Naive thymus-derived CD4-positive, alpha-beta T cell (primary cell): ENCODE measurements at regions not wholly inside any gene's neighbourhood (a gene's known extent, or its start where the extent isn't known, plus 50 kb on each side); places are given as distances from the start of the nearest gene placed in this dataset.

Experiments used
- ATAC-seq: fragments of 150-1000 bp; cut with Tn5 transposase; 2 replicates; pipeline ENCODE4 v1.10.0; 2021; ENCODE audit warnings: mild to moderate bottlenecking, moderate library complexity
- CTCF ChIA-PET: fragments of 350-600 bp; sonication (Branson Sonifier 250); formaldehyde crosslinking; loops from one replicate; lab custom pipeline; 2021; ENCODE audit warnings: antibody characterized with exemption; lab: Charles Lee
- POLR2A ChIA-PET: fragments of 350-600 bp; sonication (Branson Sonifier 250); formaldehyde crosslinking; loops from one replicate; lab custom pipeline; 2021; ENCODE audit warnings: antibody characterized with exemption, inconsistent platforms; lab: Charles Lee
- DNase-seq, 9 donors: peaks; one replicate each; pipeline versions ENCODE4 v3.0.0 to v3.0.0-alpha.2; 2020 to 2022; ENCODE audit warnings: mixed read lengths in 1 of 9
- H3K27ac ChIP-seq: one replicate; pipeline ENCODE4 v1.7.0; 2013; ENCODE audit warnings: mild to moderate bottlenecking, low read depth, low read length, moderate library complexity
- H3K27me3 ChIP-seq, 2 donors: one replicate each; pipeline ENCODE4 v1.7.0; 2013; ENCODE audit warnings: low read length in 2 of 2, mild to moderate bottlenecking in 2 of 2, moderate library complexity in 2 of 2; ENCODE audit not compliant: control insufficient read depth in 2 of 2, insufficient read depth in 2 of 2
- H3K36me3 ChIP-seq, 3 experiments: 1 replicate in 2 of 3; 2 replicates in 1 of 3; pipeline ENCODE4 v1.7.0; 2013; ENCODE audit warnings: low read length in 3 of 3, mild to moderate bottlenecking in 3 of 3, moderate library complexity in 1 of 3; ENCODE audit not compliant: insufficient read depth in 3 of 3, control insufficient read depth in 2 of 3
- H3K4me1 ChIP-seq, 2 donors: one replicate each; pipeline ENCODE4 v1.7.0; 2013; ENCODE audit warnings: low read length in 2 of 2, mild to moderate bottlenecking in 2 of 2, moderate library complexity in 1 of 2; ENCODE audit not compliant: control insufficient read depth in 2 of 2, insufficient read depth in 2 of 2
- H3K4me3 ChIP-seq: 2 replicates; pipeline ENCODE4 v1.7.0; 2013; ENCODE audit warnings: mild to moderate bottlenecking, low read length
- H3K9me3 ChIP-seq, 3 experiments: 1 replicate in 2 of 3; 2 replicates in 1 of 3; pipeline ENCODE4 v1.7.0; 2013; ENCODE audit warnings: low read length in 3 of 3; ENCODE audit not compliant: control insufficient read depth in 2 of 3
- H3K27ac Mint-ChIP-seq, 9 donors: one replicate each; pipeline ENCODE4 v1.8.0; 2020 to 2022; ENCODE audit warnings: mixed read lengths in 9 of 9, mild to moderate bottlenecking in 8 of 9, moderate library complexity in 5 of 9, inconsistent platforms in 2 of 9
- H3K27me3 Mint-ChIP-seq, 5 donors: one replicate each; pipeline ENCODE4 v1.8.0; 2021 to 2022; ENCODE audit warnings: mixed read lengths in 5 of 5, mild to moderate bottlenecking in 1 of 5
- H3K36me3 Mint-ChIP-seq, 5 donors: one replicate each; pipeline ENCODE4 v1.8.0; 2020 to 2022; ENCODE audit warnings: mixed read lengths in 5 of 5, mild to moderate bottlenecking in 3 of 5, inconsistent platforms in 1 of 5
- H3K4me1 Mint-ChIP-seq, 7 donors: one replicate each; pipeline ENCODE4 v1.8.0; 2020 to 2022; ENCODE audit warnings: mixed read lengths in 7 of 7, mild to moderate bottlenecking in 3 of 7, inconsistent platforms in 1 of 7
- H3K4me3 Mint-ChIP-seq, 10 donors: one replicate each; pipeline ENCODE4 v1.8.0; 2020 to 2022; ENCODE audit warnings: mild to moderate bottlenecking in 10 of 10, mixed read lengths in 10 of 10, moderate library complexity in 6 of 10, inconsistent platforms in 2 of 10
- H3K9me3 Mint-ChIP-seq, 11 donors: one replicate each; pipeline ENCODE4 v1.8.0; 2020 to 2022; ENCODE audit warnings: mixed read lengths in 11 of 11, mild to moderate bottlenecking in 4 of 11, inconsistent platforms in 1 of 11, moderate library complexity in 1 of 11
- intact Hi-C, 2 donors: fragments of 100-400 bp; cut with micrococcal nuclease; formaldehyde crosslinking; loops; one replicate each; pipeline ENCODE4 v1.15.1; 2023

DNA sequence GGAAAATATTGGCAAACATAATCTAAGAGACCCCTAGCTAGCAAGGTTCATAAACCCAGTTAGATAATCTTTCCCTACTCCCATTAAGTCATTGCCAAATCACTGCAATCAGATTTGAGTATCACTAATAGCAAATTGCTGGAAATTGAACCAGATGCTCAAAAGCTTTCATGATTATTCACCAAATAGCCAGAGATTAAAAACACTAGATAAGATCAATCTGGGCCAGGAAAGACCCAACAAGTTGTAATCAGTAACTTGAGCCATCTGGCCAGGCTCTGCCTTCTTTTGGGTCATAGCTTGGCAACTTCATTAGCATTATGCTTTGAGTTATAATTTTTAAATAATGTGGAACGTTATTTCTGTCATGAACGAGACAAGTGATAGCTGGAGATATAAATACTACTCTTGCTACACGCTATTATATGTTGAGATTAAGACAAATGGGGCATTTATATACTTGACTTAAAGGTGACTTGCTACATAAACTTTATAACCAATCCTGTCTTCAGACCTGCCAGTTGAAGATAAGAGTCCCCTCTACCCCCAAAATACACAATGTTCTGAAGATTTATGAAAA lies 196.6 kb upstream of the EDNRA start:
- peaks cover 0 to 6% (median 2%) of the 10 kb centered on the region in 5 donors for H3K27me3 Mint-ChIP-seq
- Histone ChIP-seq H3K27me3 (no peaks in the 10 kb centered on the region), H3K4me1 (no peaks in the 10 kb centered on the region), H3K27ac (no peak overlapping the region), H3K9me3 (no peaks in the 10 kb centered on the region), H3K4me3 (no peak overlapping the region), H3K36me3 (no peaks in the 10 kb centered on the region)
- intact Hi-C loops = no loop called here
- H3K27ac Mint-ChIP-seq = no peak overlapping the region
- DNase-seq = no peak
- no peaks in the 10 kb centered on the region for H3K36me3 Mint-ChIP-seq
- POLR2A ChIA-PET = no interaction called here
- CTCF ChIA-PET = no interaction called here
- H3K4me3 Mint-ChIP-seq = no peak overlapping the region
- H3K4me1 Mint-ChIP-seq = peaks cover 0 to 2% (median 0%) of the 10 kb centered on the region in 7 donors
- peaks cover 0 to 15% (median 2%) of the 10 kb centered on the region in 11 donors for H3K9me3 Mint-ChIP-seq
- ATAC-seq = no peak

- ChIA-PET CTCF (no interaction called here), POLR2A (no interaction called here)
- no peaks in the 10 kb centered on the region for H3K36me3 ChIP-seq
- Mint-ChIP-seq H3K4me3 (no peak overlapping the region), H3K9me3 (peaks cover 0 to 15% (median 2%) of the 10 kb centered on the region in 11 donors), H3K36me3 (no peaks in the 10 kb centered on the region), H3K27ac (no peak overlapping the region), H3K27me3 (peaks cover 0 to 4% (median 0%) of the 10 kb centered on the region in 5 donors), H3K4me1 (peaks cover 0 to 2% (median 0%) of the 10 kb centered on the region in 7 donors)
- H3K4me3 ChIP-seq = no peak overlapping the region
- intact Hi-C loops = no loop called here
- no peaks in the 10 kb centered on the region for H3K27me3 ChIP-seq
- no peak overlapping the region for H3K27ac ChIP-seq
- no peak for DNase-seq
- H3K9me3 ChIP-seq = no peaks in the 10 kb centered on the region
- no peak for ATAC-seq
- no peaks in the 10 kb centered on the region for H3K4me1 ChIP-seq
Measured at GRCh38 chr4:147284935-147285334, 196.0 kb upstream of the EDNRA start.

DNA sequence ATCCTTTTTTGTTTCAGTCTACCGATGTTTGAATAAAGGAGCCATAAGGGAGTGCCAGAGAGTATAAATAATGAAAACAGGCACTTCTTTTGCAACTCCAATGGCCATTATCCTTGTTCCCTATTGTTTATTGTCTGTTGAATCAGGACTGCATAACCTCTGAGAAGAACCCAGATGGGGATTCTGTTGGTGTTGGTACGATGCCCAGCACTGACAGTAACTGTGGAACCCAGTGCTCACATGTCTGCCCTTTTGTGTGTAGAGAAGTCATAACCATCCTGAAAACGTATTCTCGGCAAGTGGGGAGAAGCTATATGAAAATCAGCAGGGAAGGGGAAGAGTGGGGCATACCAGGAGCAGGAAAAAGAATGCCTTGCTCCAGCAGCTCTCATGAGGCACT lies 195.1 kb upstream of the EDNRA start:
- intact Hi-C loops = no loop called here
- H3K4me3 Mint-ChIP-seq = no peak overlapping the region

GRCh38 chr4:147286846-147287587 lies 193.9 kb upstream of the EDNRA start:
- H3K36me3 Mint-ChIP-seq = no peaks in the 10 kb centered on the region
- Histone ChIP-seq H3K27ac (no peak overlapping the region), H3K27me3 (no peaks in the 10 kb centered on the region), H3K9me3 (no peaks in the 10 kb centered on the region), H3K36me3 (no peaks in the 10 kb centered on the region), H3K4me3 (no peak overlapping the region), H3K4me1 (no peaks in the 10 kb centered on the region)
- H3K27ac Mint-ChIP-seq = no peak overlapping the region
- intact Hi-C loops = no loop called here
- no peak for ATAC-seq
- ChIA-PET POLR2A (no interaction called here), CTCF (no interaction called here)
- no peaks in the 10 kb centered on the region for H3K4me1 Mint-ChIP-seq
- H3K9me3 Mint-ChIP-seq = peaks cover 0 to 6% (median 1%) of the 10 kb centered on the region in 11 donors
- H3K27me3 Mint-ChIP-seq = peaks cover 0 to 4% (median 0%) of the 10 kb centered on the region in 5 donors
- no peak overlapping the region for H3K4me3 Mint-ChIP-seq
- DNase-seq = no peak

More for the DNA sequence above, 195.1 kb upstream of the EDNRA start:
- ChIA-PET CTCF (no interaction called here), POLR2A (no interaction called here)
- H3K36me3 Mint-ChIP-seq = no peaks in the 10 kb centered on the region
- H3K9me3 Mint-ChIP-seq = peaks cover 0 to 8% (median 2%) of the 10 kb centered on the region in 11 donors
- H3K4me1 ChIP-seq = no peaks in the 10 kb centered on the region
- DNase-seq (no peak), ATAC-seq (no peak)
- H3K27ac ChIP-seq = no peak overlapping the region
- peaks cover 0 to 4% (median 0%) of the 10 kb centered on the region in 5 donors for H3K27me3 Mint-ChIP-seq
- no peaks in the 10 kb centered on the region for H3K9me3 ChIP-seq
- H3K27ac Mint-ChIP-seq = no peak overlapping the region
- H3K36me3 ChIP-seq = no peaks in the 10 kb centered on the region
- no peak overlapping the region for H3K4me3 ChIP-seq
- peaks cover 0 to 2% (median 0%) of the 10 kb centered on the region in 7 donors for H3K4me1 Mint-ChIP-seq
- H3K27me3 ChIP-seq = no peaks in the 10 kb centered on the region

- intact Hi-C loops = no loop called here
- H3K27ac ChIP-seq = no peak overlapping the region
- Mint-ChIP-seq H3K27ac (no peak overlapping the region), H3K27me3 (peaks cover 0 to 4% (median 0%) of the 10 kb centered on the region in 5 donors), H3K9me3 (peaks cover 0 to 6% (median 1%) of the 10 kb centered on the region in 11 donors), H3K4me3 (no peak overlapping the region), H3K36me3 (no peaks in the 10 kb centered on the region), H3K4me1 (no peaks in the 10 kb centered on the region)
- DNase-seq = no peak
- ChIA-PET POLR2A (no interaction called here), CTCF (no interaction called here)
- no peak overlapping the region for H3K4me3 ChIP-seq
- ATAC-seq = no peak
- no peaks in the 10 kb centered on the region for H3K9me3 ChIP-seq
- no peaks in the 10 kb centered on the region for H3K27me3 ChIP-seq
- H3K36me3 ChIP-seq = no peaks in the 10 kb centered on the region
- H3K4me1 ChIP-seq = no peaks in the 10 kb centered on the region
Measured at GRCh38 chr4:147287588-147287890, 193.4 kb upstream of the EDNRA start.

- Histone ChIP-seq H3K4me1 (no peaks in the 10 kb centered on the region), H3K27me3 (no peaks in the 10 kb centered on the region), H3K36me3 (no peaks in the 10 kb centered on the region), H3K9me3 (no peaks in the 10 kb centered on the region), H3K4me3 (no peak overlapping the region), H3K27ac (no peak overlapping the region)
- Mint-ChIP-seq H3K36me3 (no peaks in the 10 kb centered on the region), H3K27ac (no peak overlapping the region), H3K9me3 (peaks cover 0 to 6% (median 1%) of the 10 kb centered on the region in 11 donors), H3K4me3 (no peak overlapping the region), H3K27me3 (peaks cover 0 to 4% (median 0%) of the 10 kb centered on the region in 5 donors), H3K4me1 (no peaks in the 10 kb centered on the region)
- CTCF ChIA-PET = no interaction called here
- POLR2A ChIA-PET = no interaction called here
- DNase-seq (no peak), ATAC-seq (no peak)
- intact Hi-C loops = no loop called here
Measured at GRCh38 chr4:147288512-147288911, 192.4 kb upstream of the EDNRA start.

DNA sequence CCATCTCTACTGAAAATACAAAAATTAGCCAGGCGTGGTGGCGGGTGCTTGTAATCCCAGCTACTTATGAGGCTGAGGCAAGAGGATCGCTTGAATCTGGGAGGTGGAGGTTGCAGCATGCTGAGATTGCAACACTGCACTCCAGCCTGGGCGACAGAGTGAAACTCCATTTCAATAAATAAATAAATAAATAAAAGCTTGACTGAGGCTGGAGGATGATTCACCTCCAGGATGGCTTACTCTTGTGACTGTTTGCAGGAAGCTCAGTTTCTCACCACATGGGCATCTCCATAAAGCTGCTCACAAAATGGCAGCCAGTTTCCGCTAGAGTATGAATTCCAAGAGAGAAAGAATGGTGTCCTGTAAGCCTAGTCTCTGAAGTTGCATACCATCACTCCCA lies 191.7 kb upstream of the EDNRA start:
- Histone ChIP-seq H3K36me3 (no peaks in the 10 kb centered on the region), H3K4me3 (no peak overlapping the region), H3K4me1 (no peaks in the 10 kb centered on the region), H3K27ac (no peak overlapping the region), H3K9me3 (no peaks in the 10 kb centered on the region), H3K27me3 (no peaks in the 10 kb centered on the region)
- ChIA-PET POLR2A (no interaction called here), CTCF (no interaction called here)
- peaks cover 0 to 4% (median 0%) of the 10 kb centered on the region in 5 donors for H3K27me3 Mint-ChIP-seq
- ATAC-seq (no peak), DNase-seq (no peak)
- H3K4me1 Mint-ChIP-seq = no peaks in the 10 kb centered on the region
- peaks cover 0 to 6% (median 1%) of the 10 kb centered on the region in 11 donors for H3K9me3 Mint-ChIP-seq
- H3K36me3 Mint-ChIP-seq = no peaks in the 10 kb centered on the region
- no peak overlapping the region for H3K4me3 Mint-ChIP-seq
- intact Hi-C loops = no loop called here
- H3K27ac Mint-ChIP-seq = no peak overlapping the region
